HK-2 (cell line): ENCODE measurements at regions not wholly inside any gene's neighbourhood (a gene's known extent, or its start where the extent isn't known, plus 50 kb on each side); places are given as distances from the start of the nearest gene placed in this dataset.
"Not testable (repeated sequence)": the region's sequence is repeated elsewhere in the genome, so short reads cannot be mapped to it uniquely, and the experiment has no call there.

Experiments
- DNase-seq: peaks from one replicate; pipeline ENCODE4 v3.0.0-alpha.2; 2018; ENCODE audit not compliant: unreplicated experiment

GRCh38 chr6:125591796-125592195 is 157.6 kb upstream of the HEY2 start:
- not testable (repeated sequence) for DNase-seq

- DNase-seq: no peak
Observed at GRCh38 chr6:125593746-125594145, 155.7 kb upstream of the HEY2 start.

- no peak for DNase-seq
Observed at GRCh38 chr6:125596020-125596419, 153.4 kb upstream of the HEY2 start.

- no peak for DNase-seq
Observed at GRCh38 chr6:125597411-125598253, 151.8 kb upstream of the HEY2 start.

- DNase-seq: no peak
Observed at GRCh38 chr6:125598422-125598821, 151.0 kb upstream of the HEY2 start.

- no peak for DNase-seq
Observed at GRCh38 chr6:125604257-125604656, 145.2 kb upstream of the HEY2 start.

- DNase-seq: no peak
Observed at GRCh38 chr6:125611573-125612344, 137.7 kb upstream of the HEY2 start.

GRCh38 chr6:125612345-125612846 is 137.0 kb upstream of the HEY2 start:
- DNase-seq: no peak

- no peak for DNase-seq
Observed at GRCh38 chr6:125618629-125619028, 130.8 kb upstream of the HEY2 start.

GRCh38 chr6:125623085-125623484 is 126.3 kb upstream of the HEY2 start:
- no peak for DNase-seq

GRCh38 chr6:125631165-125631564 is 118.3 kb upstream of the HEY2 start:
- DNase-seq: no peak

GRCh38 chr6:125636011-125636410 is 113.4 kb upstream of the HEY2 start:
- not testable (repeated sequence) for DNase-seq

GRCh38 chr6:125636671-125637070 is 112.8 kb upstream of the HEY2 start:
- no peak for DNase-seq

GRCh38 chr6:125637207-125637606 is 112.2 kb upstream of the HEY2 start:
- DNase-seq: no peak

GRCh38 chr6:125639466-125640020 is 109.9 kb upstream of the HEY2 start:
- DNase-seq: no peak

- DNase-seq: no peak
Observed at GRCh38 chr6:125640441-125641150, 108.8 kb upstream of the HEY2 start.

GRCh38 chr6:125643967-125644661 is 105.3 kb upstream of the HEY2 start:
- DNase-seq: not testable (repeated sequence)

- no peak for DNase-seq
Observed at GRCh38 chr6:125647391-125647790, 102.0 kb upstream of the HEY2 start.

- not testable (repeated sequence) for DNase-seq
Observed at GRCh38 chr6:125653752-125654151, 95.7 kb upstream of the HEY2 start.

- DNase-seq: no peak
Observed at GRCh38 chr6:125655511-125655910, 93.9 kb upstream of the HEY2 start.

GRCh38 chr6:125656287-125656870 is 93.1 kb upstream of the HEY2 start:
- DNase-seq: no peak
